Thyroid gland (tissue), 4 donors: ENCODE measurements at regions not wholly inside any gene's neighbourhood (a gene's known extent, or its start where the extent isn't known, plus 50 kb on each side); places are given as distances from the start of the nearest gene placed in this dataset.

ENCODE experiments used
- CTCF ChIP-seq, 6 experiments: fragments of 200-600 bp in 3 of 6; fragments of 450-650 bp in 3 of 6; sonication (generic) in 3 of 6; IDR thresholded peaks; one replicate each; pipeline ENCODE4 v1.5.1; 2016 to 2019; ENCODE audit warnings: antibody characterized with exemption in 6 of 6, mild to moderate bottlenecking in 2 of 6, inconsistent platforms in 1 of 6, moderate library complexity in 1 of 6
- POLR2A ChIP-seq, 2 donors: fragments of 450-650 bp; IDR thresholded peaks; one replicate each; pipeline ENCODE4 v1.6.1; 2017; ENCODE audit warnings: antibody characterized with exemption in 2 of 2, mild to moderate bottlenecking in 2 of 2, moderate library complexity in 1 of 2

- TF ChIP-seq CTCF (IDR thresholded peaks at IDR 0.05): no peak
- TF ChIP-seq POLR2A (IDR thresholded peaks at IDR 0.05): no peak
Observed at GRCh38 chr1:38194472-38194871, 147.9 kb upstream of the POU3F1 start.
